WTC11 (cell line): ENCODE measurements at regions not wholly inside any gene's neighbourhood (a gene's known extent, or its start where the extent isn't known, plus 50 kb on each side); places are given as distances from the start of the nearest gene placed in this dataset.

ENCODE experiments used
- ATAC-seq: fragments of 200-7000 bp; cut with Tn5 transposase; 2 replicates; pipeline ENCODE4 v1.10.0; 2021; ENCODE audit warnings: mild to moderate bottlenecking, moderate library complexity
- CTCF ChIA-PET: fragments of 300-600 bp; sonication (Branson Sonifier 250); formaldehyde crosslinking; loops from one replicate; lab custom pipeline; 2021; ENCODE audit warnings: antibody characterized with exemption; lab: Charles Lee
- POLR2A ChIA-PET: fragments of 350-600 bp; sonication (Branson Sonifier 250); formaldehyde crosslinking; loops from one replicate; lab custom pipeline; 2021; ENCODE audit warnings: antibody characterized with exemption; lab: Charles Lee
- DNase-seq: peaks from one replicate; pipeline ENCODE4 v3.0.0; 2021; ENCODE audit warnings: low spot score
- H3K27ac Mint-ChIP-seq: 2 replicates; pipeline ENCODE4 v1.8.0; 2021; ENCODE audit warnings: mixed read lengths
- H3K27me3 Mint-ChIP-seq: 2 replicates; pipeline ENCODE4 v1.8.0; 2021; ENCODE audit warnings: low read depth, mild to moderate bottlenecking, moderate library complexity, mixed read lengths
- H3K36me3 Mint-ChIP-seq: 2 replicates; pipeline ENCODE4 v1.8.0; 2021; ENCODE audit warnings: mixed read lengths
- H3K4me1 Mint-ChIP-seq: 2 replicates; pipeline ENCODE4 v1.8.0; 2022; ENCODE audit warnings: mixed read lengths
- H3K4me3 Mint-ChIP-seq: 2 replicates; pipeline ENCODE4 v1.8.0; 2021; ENCODE audit warnings: mild to moderate bottlenecking, moderate library complexity, mixed read lengths
- H3K9me3 Mint-ChIP-seq: 2 replicates; pipeline ENCODE4 v1.8.0; 2021; ENCODE audit warnings: mixed read lengths
- CBFB ChIP-seq: sonication (generic); formaldehyde crosslinking; IDR thresholded peaks from 2 replicates; pipeline ENCODE4 v1.8.1; 2022; ENCODE audit warnings: mild to moderate bottlenecking, low read depth, missing genetic modification reagents
- ESRRA ChIP-seq: sonication (generic); formaldehyde crosslinking; IDR thresholded peaks from 2 replicates; pipeline ENCODE4 v1.8.1; 2022; ENCODE audit warnings: mild to moderate bottlenecking, missing genetic modification reagents, borderline replicate concordance
- FOXK1 ChIP-seq: sonication (generic); formaldehyde crosslinking; IDR thresholded peaks from 2 replicates; pipeline ENCODE4 v1.8.0; 2022; ENCODE audit warnings: mild to moderate bottlenecking, moderate library complexity, missing genetic modification reagents
- GABPB1 ChIP-seq: sonication (generic); formaldehyde crosslinking; IDR thresholded peaks from 2 replicates; pipeline ENCODE4 v1.8.1; 2023; ENCODE audit warnings: mild to moderate bottlenecking, missing genetic modification reagents
- GRHL2 ChIP-seq: fragments of 250-450 bp; sonication (Bioruptor Pico); IDR thresholded peaks from 2 replicates; pipeline ENCODE4 v1.8.0; 2022; ENCODE audit warnings: mild to moderate bottlenecking, moderate library complexity; ENCODE audit not compliant: insufficient replicate concordance, severe bottlenecking
- IRF2 ChIP-seq: sonication (generic); formaldehyde crosslinking; IDR thresholded peaks from 2 replicates; pipeline ENCODE4 v1.8.0; 2022; ENCODE audit warnings: low read depth, missing genetic modification reagents, borderline replicate concordance
- MLX ChIP-seq: sonication (generic); formaldehyde crosslinking; IDR thresholded peaks from 2 replicates; pipeline ENCODE4 v1.8.1; 2023; ENCODE audit warnings: mild to moderate bottlenecking, missing genetic modification reagents, moderate library complexity
- NFATC4 ChIP-seq: fragments of 250-450 bp; sonication (Bioruptor Pico); IDR thresholded peaks from 2 replicates; pipeline ENCODE4 v1.9.0; 2021; ENCODE audit warnings: mild to moderate bottlenecking
- TEAD4 ChIP-seq: sonication (generic); formaldehyde crosslinking; IDR thresholded peaks from 2 replicates; pipeline ENCODE4 v1.8.0; 2022; ENCODE audit warnings: mild to moderate bottlenecking, missing genetic modification reagents
- USF1 ChIP-seq: sonication (generic); formaldehyde crosslinking; IDR thresholded peaks from 2 replicates; pipeline ENCODE4 v1.8.0; 2022; ENCODE audit warnings: mild to moderate bottlenecking, missing genetic modification reagents
- ZBTB21 ChIP-seq: sonication (generic); formaldehyde crosslinking; IDR thresholded peaks from 2 replicates; pipeline ENCODE4 v1.8.1; 2023; ENCODE audit warnings: mild to moderate bottlenecking, missing genetic modification reagents, borderline replicate concordance
- ZNF121 ChIP-seq: sonication (generic); formaldehyde crosslinking; IDR thresholded peaks from 2 replicates; pipeline ENCODE4 v1.8.0; 2023; ENCODE audit warnings: missing genetic modification reagents
- ZNF138 ChIP-seq: sonication (generic); formaldehyde crosslinking; conservative IDR thresholded peaks from 2 replicates; pipeline ENCODE4 v1.8.1; 2022; ENCODE audit warnings: mild to moderate bottlenecking, moderate library complexity, missing genetic modification reagents
- ZNF396 ChIP-seq: fragments of 250-450 bp; sonication (Bioruptor Pico); IDR thresholded peaks from 2 replicates; pipeline ENCODE4 v1.8.0; 2021; ENCODE audit warnings: mild to moderate bottlenecking, moderate library complexity, borderline replicate concordance
- ZNF423 ChIP-seq: fragments of 250-450 bp; sonication (Bioruptor Pico); IDR thresholded peaks from 2 replicates; pipeline ENCODE4 v2.1.2; 2022; ENCODE audit warnings: mild to moderate bottlenecking, moderate library complexity
- ZNF425 ChIP-seq: fragments of 250-450 bp; sonication (Bioruptor Pico); conservative IDR thresholded peaks from 2 replicates; pipeline ENCODE4 v1.9.0; 2021; ENCODE audit warnings: mild to moderate bottlenecking
- ZNF671 ChIP-seq: fragments of 250-450 bp; sonication (Bioruptor Pico); IDR thresholded peaks from 2 replicates; pipeline ENCODE4 v1.8.0; 2021; ENCODE audit warnings: mild to moderate bottlenecking
- TF ChIP-seq, protein P1 (sequence below): sonication (generic); formaldehyde crosslinking; IDR thresholded peaks from 2 replicates; pipeline ENCODE4 v1.8.1; 2022; ENCODE audit warnings: low read depth, mild to moderate bottlenecking, moderate library complexity, missing genetic modification reagents, borderline replicate concordance
- TF ChIP-seq, protein P2 (sequence below): sonication (generic); formaldehyde crosslinking; IDR thresholded peaks from 2 replicates; pipeline ENCODE4 v1.8.0; 2023; ENCODE audit warnings: mild to moderate bottlenecking, missing genetic modification reagents
- TF ChIP-seq, protein P3 (sequence below): fragments of 250-450 bp; sonication (Bioruptor Pico); IDR thresholded peaks from 2 replicates; pipeline ENCODE4 v1.9.0; 2021; ENCODE audit warnings: mild to moderate bottlenecking

DNA sequence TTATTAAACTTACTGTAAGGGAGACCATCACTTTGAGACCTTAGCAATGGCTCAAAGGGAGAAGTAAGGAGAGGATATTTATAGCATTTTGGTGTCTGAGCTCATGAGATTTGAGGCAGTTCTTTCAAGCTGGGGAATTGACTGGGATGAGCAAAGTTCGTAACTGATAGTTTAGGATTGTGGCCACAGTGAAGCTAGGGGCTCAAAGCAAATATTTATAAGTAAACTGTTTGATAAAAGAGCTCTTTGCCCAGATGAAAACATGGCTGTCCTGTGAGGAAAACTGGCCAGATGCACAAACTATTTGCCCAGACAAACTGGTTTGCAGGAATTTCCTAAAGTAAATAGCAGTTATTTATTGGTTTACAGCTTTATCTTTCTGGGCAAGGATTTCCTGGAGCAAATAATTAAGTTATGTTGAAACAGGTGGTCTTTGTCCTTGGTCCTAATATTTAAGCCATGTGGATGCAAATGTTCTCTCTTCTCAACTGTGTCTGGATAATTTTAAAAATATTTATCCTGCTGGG, 59.7 kb upstream of the TMTC4 start:
- DNase-seq (no peak), ATAC-seq (no peak)
- Mint-ChIP-seq H3K27me3 (peaks cover 14% of the 10 kb centered on the region), H3K9me3 (peaks cover 28% of the 10 kb centered on the region), H3K4me1 (peaks cover 10% of the 10 kb centered on the region), H3K36me3 (peaks cover 5% of the 10 kb centered on the region; the same call in 1 of the 2 replicates), H3K4me3 (no peak overlapping the region), H3K27ac (no peak overlapping the region)
- ChIA-PET CTCF (no interaction called here), POLR2A (no interaction called here)
- no peak for TF ChIP-seq IRF2 (CRISPR knock-in tag)
- peak; percentile 57; the same call in 1 of the 2 replicates for TF ChIP-seq GABPB1 (CRISPR knock-in tag)
- TF ChIP-seq ESRRA (CRISPR knock-in tag), result no peak
- TF ChIP-seq NFATC4 (CRISPR knock-in tag), result no peak

- Mint-ChIP-seq H3K4me3 (no peak overlapping the region), H3K27me3 (peaks cover 14% of the 10 kb centered on the region), H3K9me3 (peaks cover 22% of the 10 kb centered on the region), H3K36me3 (peaks cover 3% of the 10 kb centered on the region; the same call in 1 of the 2 replicates), H3K4me1 (peaks cover 6% of the 10 kb centered on the region), H3K27ac (no peak overlapping the region)
- TF ChIP-seq ZNF425 (CRISPR knock-in tag), result no peak
- no peak for TF ChIP-seq ZNF423 (CRISPR knock-in tag)
- no peak for TF ChIP-seq FOXK1 (CRISPR knock-in tag)
- TF ChIP-seq, protein P1, sequence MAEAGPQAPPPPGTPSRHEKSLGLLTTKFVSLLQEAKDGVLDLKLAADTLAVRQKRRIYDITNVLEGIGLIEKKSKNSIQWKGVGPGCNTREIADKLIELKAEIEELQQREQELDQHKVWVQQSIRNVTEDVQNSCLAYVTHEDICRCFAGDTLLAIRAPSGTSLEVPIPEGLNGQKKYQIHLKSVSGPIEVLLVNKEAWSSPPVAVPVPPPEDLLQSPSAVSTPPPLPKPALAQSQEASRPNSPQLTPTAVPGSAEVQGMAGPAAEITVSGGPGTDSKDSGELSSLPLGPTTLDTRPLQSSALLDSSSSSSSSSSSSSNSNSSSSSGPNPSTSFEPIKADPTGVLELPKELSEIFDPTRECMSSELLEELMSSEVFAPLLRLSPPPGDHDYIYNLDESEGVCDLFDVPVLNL (CRISPR knock-in tag), result no peak
- TF ChIP-seq ESRRA (CRISPR knock-in tag), result no peak
- TF ChIP-seq MLX, result no peak
- no peak for TF ChIP-seq ZNF671
- POLR2A ChIA-PET, result no interaction called here
- DNase-seq (no peak), ATAC-seq (no peak)
- CTCF ChIA-PET, result no interaction called here
These were observed 58.7 kb upstream of the TMTC4 start for GRCh38 chr13:100733261-100733660.

GRCh38 chr13:100728201-100728600, 53.6 kb upstream of the TMTC4 start:
- Mint-ChIP-seq H3K36me3 (peaks cover 6% of the 10 kb centered on the region; the same call in 1 of the 2 replicates), H3K4me1 (no peaks in the 10 kb centered on the region), H3K9me3 (peaks cover 22% of the 10 kb centered on the region), H3K27me3 (no peaks in the 10 kb centered on the region; the same call in 1 of the 2 replicates), H3K4me3 (no peak overlapping the region), H3K27ac (no peak overlapping the region)
- no peak for ATAC-seq
- DNase-seq, result no peak
- POLR2A ChIA-PET, result no interaction called here
- CTCF ChIA-PET, result no interaction called here
- TF ChIP-seq, protein P2, sequence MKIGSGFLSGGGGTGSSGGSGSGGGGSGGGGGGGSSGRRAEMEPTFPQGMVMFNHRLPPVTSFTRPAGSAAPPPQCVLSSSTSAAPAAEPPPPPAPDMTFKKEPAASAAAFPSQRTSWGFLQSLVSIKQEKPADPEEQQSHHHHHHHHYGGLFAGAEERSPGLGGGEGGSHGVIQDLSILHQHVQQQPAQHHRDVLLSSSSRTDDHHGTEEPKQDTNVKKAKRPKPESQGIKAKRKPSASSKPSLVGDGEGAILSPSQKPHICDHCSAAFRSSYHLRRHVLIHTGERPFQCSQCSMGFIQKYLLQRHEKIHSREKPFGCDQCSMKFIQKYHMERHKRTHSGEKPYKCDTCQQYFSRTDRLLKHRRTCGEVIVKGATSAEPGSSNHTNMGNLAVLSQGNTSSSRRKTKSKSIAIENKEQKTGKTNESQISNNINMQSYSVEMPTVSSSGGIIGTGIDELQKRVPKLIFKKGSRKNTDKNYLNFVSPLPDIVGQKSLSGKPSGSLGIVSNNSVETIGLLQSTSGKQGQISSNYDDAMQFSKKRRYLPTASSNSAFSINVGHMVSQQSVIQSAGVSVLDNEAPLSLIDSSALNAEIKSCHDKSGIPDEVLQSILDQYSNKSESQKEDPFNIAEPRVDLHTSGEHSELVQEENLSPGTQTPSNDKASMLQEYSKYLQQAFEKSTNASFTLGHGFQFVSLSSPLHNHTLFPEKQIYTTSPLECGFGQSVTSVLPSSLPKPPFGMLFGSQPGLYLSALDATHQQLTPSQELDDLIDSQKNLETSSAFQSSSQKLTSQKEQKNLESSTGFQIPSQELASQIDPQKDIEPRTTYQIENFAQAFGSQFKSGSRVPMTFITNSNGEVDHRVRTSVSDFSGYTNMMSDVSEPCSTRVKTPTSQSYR (CRISPR knock-in tag), result no peak
- TF ChIP-seq, protein P3, sequence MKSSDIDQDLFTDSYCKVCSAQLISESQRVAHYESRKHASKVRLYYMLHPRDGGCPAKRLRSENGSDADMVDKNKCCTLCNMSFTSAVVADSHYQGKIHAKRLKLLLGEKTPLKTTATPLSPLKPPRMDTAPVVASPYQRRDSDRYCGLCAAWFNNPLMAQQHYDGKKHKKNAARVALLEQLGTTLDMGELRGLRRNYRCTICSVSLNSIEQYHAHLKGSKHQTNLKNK (CRISPR knock-in tag), result no peak
- TF ChIP-seq ZNF425 (CRISPR knock-in tag) (no peak), GRHL2 (CRISPR knock-in tag) (no peak), MLX (no peak), ZNF138 (CRISPR knock-in tag) (no peak), ZNF396 (CRISPR knock-in tag) (no peak), CBFB (CRISPR knock-in tag) (no peak), TEAD4 (no peak), ESRRA (CRISPR knock-in tag) (no peak), ZNF121 (CRISPR knock-in tag) (no peak), ZBTB21 (CRISPR knock-in tag) (no peak), USF1 (CRISPR knock-in tag) (no peak)
